CD4-positive, alpha-beta T cell treated with Interferon gamma for 1 hour (primary cell): ENCODE measurements at regions not wholly inside any gene's neighbourhood (a gene's known extent, or its start where the extent isn't known, plus 50 kb on each side); places are given as distances from the start of the nearest gene placed in this dataset.

ENCODE experiments used
- DNase-seq: peaks from one replicate; pipeline ENCODE4 v3.0.0-alpha.2; 2020

- no peak for DNase-seq
These were observed 254.9 kb downstream of the PRL start for GRCh38 chr6:22041797-22042480.

- DNase-seq: no peak
These were observed 254.1 kb downstream of the PRL start for GRCh38 chr6:22042706-22043105.

GRCh38 chr6:22043284-22043962, 253.4 kb downstream of the PRL start:
- no peak for DNase-seq

GRCh38 chr6:22045261-22045912, 251.4 kb downstream of the PRL start:
- DNase-seq: no peak

GRCh38 chr6:22049002-22049401, 247.8 kb downstream of the PRL start:
- no peak for DNase-seq

- no peak for DNase-seq
These were observed 243.3 kb downstream of the PRL start for GRCh38 chr6:22053391-22053997.

GRCh38 chr6:22056398-22056797, 240.4 kb downstream of the PRL start:
- DNase-seq: no peak

GRCh38 chr6:22057962-22058361, 238.9 kb downstream of the PRL start:
- DNase-seq: no peak

- DNase-seq: no peak
These were observed 237.7 kb downstream of the PRL start for GRCh38 chr6:22059126-22059525.

GRCh38 chr6:22059946-22060345, 236.9 kb downstream of the PRL start:
- no peak for DNase-seq

GRCh38 chr6:22062807-22063408, 233.9 kb downstream of the PRL start:
- DNase-seq: peak; percentile 64

GRCh38 chr6:22064558-22064957, 232.3 kb downstream of the PRL start:
- no peak for DNase-seq

- no peak for DNase-seq
These were observed 229.7 kb downstream of the PRL start for GRCh38 chr6:22067122-22067521.

GRCh38 chr6:22067671-22068070, 229.2 kb downstream of the PRL start:
- DNase-seq: no peak

- DNase-seq: no peak
These were observed 228.1 kb downstream of the PRL start for GRCh38 chr6:22068561-22069305.

GRCh38 chr6:22069306-22069800, 227.5 kb downstream of the PRL start:
- DNase-seq: no peak

GRCh38 chr6:22071270-22072041, 225.4 kb downstream of the PRL start:
- no peak for DNase-seq

- DNase-seq: no peak
These were observed 223.9 kb downstream of the PRL start for GRCh38 chr6:22072949-22073348.

- no peak for DNase-seq
These were observed 223.2 kb downstream of the PRL start for GRCh38 chr6:22073516-22074198.

- no peak for DNase-seq
These were observed 218.5 kb downstream of the PRL start for GRCh38 chr6:22078288-22078687.
